Keratinocyte (primary cell): ENCODE measurements at regions not wholly inside any gene's neighbourhood (a gene's known extent, or its start where the extent isn't known, plus 50 kb on each side); places are given as distances from the start of the nearest gene placed in this dataset.
"Not testable (repeated sequence)": the region's sequence is repeated elsewhere in the genome, so short reads cannot be mapped to it uniquely, and the experiment has no call there.

ENCODE experiments used
- DNase-seq: peaks from one replicate; pipeline ENCODE4 v3.0.0-alpha.2; 2011; ENCODE audit warnings: low read depth, missing footprints, low spot score
- FAIRE-seq: peaks from 2 replicates; lab custom pipeline; 2011; peaks lifted over from hg19 to GRCh38; lab: Jason Lieb, UNC
- H2AFZ ChIP-seq: 2 replicates; pipeline ENCODE4 v1.6.0; 2012; ENCODE audit warnings: low read length, control low read depth, inconsistent platforms; ENCODE audit not compliant: control insufficient read depth
- H3K27ac ChIP-seq: 2 replicates; pipeline ENCODE4 v1.5.1; 2011; ENCODE audit warnings: low read length; ENCODE audit not compliant: control insufficient read depth, insufficient read depth
- H3K27me3 ChIP-seq: 3 replicates; pipeline ENCODE4 v1.6.0; 2011; ENCODE audit warnings: low read length; ENCODE audit not compliant: control insufficient read depth, insufficient read depth; ENCODE audit errors: extremely low read depth
- H3K36me3 ChIP-seq, 2 experiments: 2 replicates in 1 of 2; 3 replicates in 1 of 2; pipeline ENCODE4 v1.5.1; 2011; ENCODE audit warnings: low read length in 2 of 2, mild to moderate bottlenecking in 1 of 2; ENCODE audit not compliant: control insufficient read depth in 2 of 2, insufficient read depth in 2 of 2; ENCODE audit errors: extremely low read depth in 1 of 2
- H3K4me1 ChIP-seq: 3 replicates; pipeline ENCODE4 v1.5.1; 2011; ENCODE audit warnings: low read length; ENCODE audit not compliant: control insufficient read depth, insufficient read depth; ENCODE audit errors: extremely low read depth
- H3K4me2 ChIP-seq: 3 replicates; pipeline ENCODE4 v1.6.0; 2011; ENCODE audit warnings: low read depth, low read length; ENCODE audit not compliant: control insufficient read depth, insufficient read depth; ENCODE audit errors: extremely low read depth
- H3K4me3 ChIP-seq, 3 experiments: fragments of 200-600 bp in 1 of 3; sonication (generic) in 1 of 3; 2 replicates in 2 of 3; 3 replicates in 1 of 3; pipeline ENCODE4 v1.5.1; 2011 to 2016; ENCODE audit warnings: low read length in 3 of 3, mild to moderate bottlenecking in 3 of 3, control low read depth in 2 of 3, inconsistent platforms in 1 of 3, low read depth in 1 of 3, mixed read lengths in 1 of 3, mixed run types in 1 of 3, moderate library complexity in 1 of 3; ENCODE audit not compliant: control insufficient read depth in 2 of 3, insufficient read depth in 2 of 3; ENCODE audit errors: extremely low read depth in 1 of 3
- H3K79me2 ChIP-seq: 2 replicates; pipeline ENCODE4 v1.6.0; 2012; ENCODE audit warnings: low read length; ENCODE audit not compliant: control insufficient read depth, insufficient read depth
- H3K9ac ChIP-seq: 3 replicates; pipeline ENCODE4 v1.6.0; 2011; ENCODE audit warnings: low read length; ENCODE audit not compliant: control insufficient read depth, insufficient read depth; ENCODE audit errors: extremely low read depth
- H3K9me1 ChIP-seq: 3 replicates; pipeline ENCODE4 v1.6.0; 2011; ENCODE audit warnings: low read length; ENCODE audit not compliant: control insufficient read depth, insufficient read depth; ENCODE audit errors: extremely low read depth
- H3K9me3 ChIP-seq: 2 replicates; pipeline ENCODE4 v1.5.1; 2012; ENCODE audit warnings: low read depth, low read length; ENCODE audit not compliant: control insufficient read depth
- H4K20me1 ChIP-seq: 3 replicates; pipeline ENCODE4 v1.6.0; 2011; ENCODE audit warnings: low read length; ENCODE audit not compliant: control insufficient read depth, insufficient read depth; ENCODE audit errors: extremely low read depth
- dilution Hi-C: fragments of 300-500 bp; cut with MboI; formaldehyde crosslinking; loops from one replicate; pipeline ENCODE4 v1.7.0; 2020; ENCODE audit warnings: low sequenced_read_pairs; ENCODE audit not compliant: extremely low pct_ligation_motif_present

DNA sequence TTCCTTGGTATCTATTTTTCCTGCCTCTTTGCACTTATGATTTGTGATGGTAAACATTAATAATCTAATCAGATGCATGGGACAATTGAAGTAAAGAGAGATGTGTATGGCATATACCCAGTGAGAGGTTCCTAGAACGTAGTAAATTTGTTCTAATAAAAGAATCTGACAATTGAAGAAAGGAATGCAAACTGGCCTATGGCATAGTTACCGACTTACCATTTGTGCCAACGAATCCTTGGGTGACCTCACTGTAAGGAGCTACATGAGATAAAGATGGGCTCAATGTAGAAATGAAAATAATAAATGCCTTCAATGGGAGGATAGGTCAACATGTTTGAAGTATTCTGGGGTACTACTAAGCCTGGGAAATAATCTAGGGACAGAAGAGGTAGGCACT, 73.7 kb upstream of the FOLH1 start:
- H3K79me2 ChIP-seq, H3K9ac ChIP-seq, H3K9me1 ChIP-seq, H3K4me1 ChIP-seq, dilution Hi-C loops, H3K27ac ChIP-seq, FAIRE-seq, H3K9me3 ChIP-seq, H3K4me3 ChIP-seq, H2AFZ ChIP-seq, H3K27me3 ChIP-seq, DNase-seq, H4K20me1 ChIP-seq, H3K4me2 ChIP-seq, H3K36me3 ChIP-seq: not testable (repeated sequence)

DNA sequence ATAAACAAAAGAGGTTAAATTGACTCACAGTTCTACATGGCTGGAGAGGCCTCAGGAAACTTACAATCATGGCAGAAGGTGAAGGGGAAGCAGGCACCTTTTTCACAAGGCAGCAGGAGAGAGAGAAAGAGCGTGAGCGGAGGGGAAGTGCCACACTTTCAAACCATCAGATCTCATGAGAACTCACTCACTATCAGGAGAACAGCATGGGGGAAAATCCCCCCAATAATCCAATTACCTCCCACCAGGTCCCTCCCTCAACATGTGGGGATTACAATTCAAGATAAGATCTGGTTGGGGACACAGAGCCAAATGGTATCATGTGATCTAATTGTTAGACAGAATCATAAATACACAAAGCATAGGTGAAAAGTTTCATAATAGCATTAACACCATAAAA, 69.5 kb upstream of the FOLH1 start:
- dilution Hi-C loops, FAIRE-seq: not testable (repeated sequence)

More for the DNA sequence above, 69.5 kb upstream of the FOLH1 start:
- not testable (repeated sequence) for H3K4me2 ChIP-seq, H3K9me1 ChIP-seq, H3K27ac ChIP-seq, H3K9ac ChIP-seq, H2AFZ ChIP-seq, DNase-seq, H3K4me1 ChIP-seq, H3K36me3 ChIP-seq, H3K27me3 ChIP-seq, H4K20me1 ChIP-seq, H3K79me2 ChIP-seq, H3K9me3 ChIP-seq, H3K4me3 ChIP-seq
